Jurkat, Clone E6-1 (cell line): ENCODE measurements at regions not wholly inside any gene's neighbourhood (a gene's known extent, or its start where the extent isn't known, plus 50 kb on each side); places are given as distances from the start of the nearest gene placed in this dataset.

Experiments used
- DNase-seq: peaks from one replicate; pipeline ENCODE4 v3.0.0-alpha.2; 2011; ENCODE audit warnings: low read depth, low spot score
- H3K4me3 ChIP-seq: 2 replicates; pipeline ENCODE4 v1.5.1; 2011; ENCODE audit warnings: mild to moderate bottlenecking, low read length, control low read depth, moderate library complexity

- DNase-seq = no peak
- H3K4me3 ChIP-seq = no peak overlapping the region
These were observed 109.7 kb upstream of the OSMR start for GRCh38 chr5:38736089-38736488.

GRCh38 chr5:38737976-38738375, 107.8 kb upstream of the OSMR start:
- H3K4me3 ChIP-seq = no peak overlapping the region
- DNase-seq = no peak

GRCh38 chr5:38739011-38739704, 106.7 kb upstream of the OSMR start:
- H3K4me3 ChIP-seq = no peak overlapping the region
- no peak for DNase-seq

- H3K4me3 ChIP-seq = no peak overlapping the region
- DNase-seq = no peak
These were observed 106.1 kb upstream of the OSMR start for GRCh38 chr5:38739705-38740045.

- no peak overlapping the region for H3K4me3 ChIP-seq
- no peak for DNase-seq
These were observed 103.0 kb upstream of the OSMR start for GRCh38 chr5:38742821-38743220.

GRCh38 chr5:38743562-38743961, 102.2 kb upstream of the OSMR start:
- no peak for DNase-seq
- H3K4me3 ChIP-seq = no peak overlapping the region

- no peak for DNase-seq
- H3K4me3 ChIP-seq = no peak overlapping the region
These were observed 99.7 kb upstream of the OSMR start for GRCh38 chr5:38745836-38746732.

GRCh38 chr5:38749861-38750260, 96.0 kb upstream of the OSMR start:
- no peak overlapping the region for H3K4me3 ChIP-seq
- no peak for DNase-seq

GRCh38 chr5:38751103-38751502, 94.7 kb upstream of the OSMR start:
- DNase-seq = no peak
- no peak overlapping the region for H3K4me3 ChIP-seq

GRCh38 chr5:38752012-38752536, 93.7 kb upstream of the OSMR start:
- H3K4me3 ChIP-seq = no peak overlapping the region
- DNase-seq = no peak

GRCh38 chr5:38752622-38753021, 93.2 kb upstream of the OSMR start:
- DNase-seq = no peak

GRCh38 chr5:38753141-38753540, 92.7 kb upstream of the OSMR start:
- H3K4me3 ChIP-seq = no peak overlapping the region
- DNase-seq = no peak

More at GRCh38 chr5:38752622-38753021, 93.2 kb upstream of the OSMR start:
- H3K4me3 ChIP-seq = no peak overlapping the region

- no peak for DNase-seq
- H3K4me3 ChIP-seq = no peak overlapping the region
These were observed 92.0 kb upstream of the OSMR start for GRCh38 chr5:38753776-38754175.

GRCh38 chr5:38755181-38755580, 90.6 kb upstream of the OSMR start:
- H3K4me3 ChIP-seq = no peak overlapping the region
- DNase-seq = no peak

- no peak overlapping the region for H3K4me3 ChIP-seq
- DNase-seq = no peak
These were observed 89.7 kb upstream of the OSMR start for GRCh38 chr5:38756068-38756467.

GRCh38 chr5:38757451-38758245, 88.2 kb upstream of the OSMR start:
- DNase-seq = no peak

GRCh38 chr5:38758774-38759600, 86.8 kb upstream of the OSMR start:
- no peak overlapping the region for H3K4me3 ChIP-seq
- DNase-seq = no peak

More at GRCh38 chr5:38757451-38758245, 88.2 kb upstream of the OSMR start:
- no peak overlapping the region for H3K4me3 ChIP-seq

GRCh38 chr5:38764937-38765391, 80.8 kb upstream of the OSMR start:
- no peak for DNase-seq
- no peak overlapping the region for H3K4me3 ChIP-seq

GRCh38 chr5:38765399-38765861, 80.4 kb upstream of the OSMR start:
- no peak for DNase-seq
- H3K4me3 ChIP-seq = no peak overlapping the region
